GM21526 (cell line): ENCODE measurements at regions not wholly inside any gene's neighbourhood (a gene's known extent, or its start where the extent isn't known, plus 50 kb on each side); places are given as distances from the start of the nearest gene placed in this dataset.
A peak's percentile ranks its signal among the peaks of the same experiment; 100 is the strongest.

Source experiments
- ATAC-seq: cut with Tn5 transposase; IDR thresholded peaks from one replicate; pipeline ENCODE4 v1.9.1; 2021; ENCODE audit warnings: moderate library complexity; ENCODE audit not compliant: unreplicated experiment, low FRiP score

DNA sequence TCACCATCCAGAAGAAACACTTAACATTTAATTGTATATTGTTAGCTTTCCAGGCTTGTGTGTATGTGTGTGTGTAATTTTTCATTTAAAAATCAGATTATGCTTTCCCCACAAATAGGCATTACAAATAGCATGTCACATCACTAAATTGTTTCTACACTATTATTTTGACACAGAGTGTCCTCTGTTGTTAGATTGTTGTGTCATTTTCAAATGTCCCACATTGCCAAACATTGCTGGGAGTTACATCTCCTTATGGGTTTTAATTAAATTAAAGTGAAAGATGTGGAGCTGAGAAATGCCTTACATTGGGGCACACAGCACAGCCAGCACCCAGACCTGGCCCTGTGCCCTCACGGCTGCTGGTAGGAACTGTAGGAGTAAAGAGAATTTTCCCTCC, 295.6 kb downstream of the ZEB1 start:
- no peak for ATAC-seq

DNA sequence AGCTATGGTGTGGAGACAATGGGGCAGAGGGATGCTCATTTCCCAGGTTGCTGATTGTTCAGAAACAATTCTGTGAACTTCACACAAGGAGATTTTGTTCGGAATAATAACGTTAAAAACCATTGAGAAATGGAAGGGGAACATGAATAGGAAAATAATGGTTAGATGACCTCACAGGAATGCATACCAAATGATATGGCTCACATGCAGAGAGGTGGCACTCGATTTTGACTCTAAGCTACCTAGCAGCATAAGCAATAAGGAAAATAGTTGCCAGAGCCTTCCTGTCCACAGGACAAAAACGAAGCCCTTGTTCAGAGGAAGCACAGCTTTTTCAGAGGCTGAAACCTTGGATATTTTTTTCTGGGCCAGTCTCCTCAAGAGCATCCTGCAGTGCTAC, 293.1 kb downstream of the ZEB1 start:
- ATAC-seq: no peak

DNA sequence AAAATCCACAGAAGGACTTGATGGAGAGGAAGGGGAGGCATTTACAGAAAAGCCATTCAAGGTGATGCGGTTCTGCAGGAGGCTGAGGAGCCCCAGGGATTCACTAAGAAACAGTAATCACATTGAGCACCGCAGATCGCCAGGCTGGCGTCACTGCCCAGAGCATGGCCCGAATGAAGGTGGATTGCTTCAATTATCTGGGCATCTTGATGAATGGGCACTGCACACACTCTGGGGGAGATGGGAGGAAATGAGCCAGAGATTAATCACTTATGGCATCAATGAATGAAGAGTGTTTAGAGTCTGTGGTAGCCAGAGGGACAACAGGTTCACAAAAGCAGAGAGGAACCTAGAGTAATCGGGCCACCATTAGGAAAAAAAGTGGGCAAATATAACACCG, 292.1 kb downstream of the ZEB1 start:
- no peak for ATAC-seq

DNA sequence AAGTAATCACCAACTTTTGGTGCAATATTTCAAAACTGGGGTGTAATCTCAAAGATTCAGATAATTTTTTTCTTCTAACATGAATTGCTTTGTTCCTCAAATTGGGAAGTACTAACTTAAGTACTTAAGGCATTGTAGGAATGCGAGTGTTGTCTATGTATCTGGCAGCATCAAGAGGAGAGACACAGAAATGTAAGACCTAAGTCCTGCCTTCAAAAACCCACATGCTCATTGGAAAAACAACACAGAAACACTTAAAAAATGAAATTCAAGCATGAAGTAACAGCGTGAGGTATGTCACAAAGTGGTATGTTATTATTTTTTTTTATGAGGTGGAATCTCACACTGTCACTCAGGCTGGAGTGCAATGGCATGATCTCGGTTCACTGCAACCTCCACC, 288.5 kb downstream of the ZEB1 start:
- ATAC-seq: no peak

DNA sequence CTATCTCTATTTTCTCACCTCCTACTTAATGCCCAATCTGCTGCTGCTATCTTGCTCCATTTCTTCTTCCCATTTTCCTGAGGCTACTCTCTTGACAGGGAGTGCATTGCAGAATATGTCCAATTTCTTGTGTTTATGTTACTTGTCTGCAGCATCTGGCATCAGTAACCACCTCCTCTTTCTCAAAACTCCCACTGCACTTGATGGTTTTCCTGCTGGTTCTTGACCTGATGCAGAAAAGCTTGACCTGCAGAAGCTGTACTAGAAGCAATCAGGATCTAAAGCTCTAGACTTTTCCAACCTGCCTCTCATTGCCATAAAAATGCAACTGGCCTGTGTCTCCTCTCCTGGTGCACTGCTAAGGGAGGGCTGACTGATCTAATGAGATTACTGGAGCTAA, 287.8 kb downstream of the ZEB1 start:
- ATAC-seq: no peak

DNA sequence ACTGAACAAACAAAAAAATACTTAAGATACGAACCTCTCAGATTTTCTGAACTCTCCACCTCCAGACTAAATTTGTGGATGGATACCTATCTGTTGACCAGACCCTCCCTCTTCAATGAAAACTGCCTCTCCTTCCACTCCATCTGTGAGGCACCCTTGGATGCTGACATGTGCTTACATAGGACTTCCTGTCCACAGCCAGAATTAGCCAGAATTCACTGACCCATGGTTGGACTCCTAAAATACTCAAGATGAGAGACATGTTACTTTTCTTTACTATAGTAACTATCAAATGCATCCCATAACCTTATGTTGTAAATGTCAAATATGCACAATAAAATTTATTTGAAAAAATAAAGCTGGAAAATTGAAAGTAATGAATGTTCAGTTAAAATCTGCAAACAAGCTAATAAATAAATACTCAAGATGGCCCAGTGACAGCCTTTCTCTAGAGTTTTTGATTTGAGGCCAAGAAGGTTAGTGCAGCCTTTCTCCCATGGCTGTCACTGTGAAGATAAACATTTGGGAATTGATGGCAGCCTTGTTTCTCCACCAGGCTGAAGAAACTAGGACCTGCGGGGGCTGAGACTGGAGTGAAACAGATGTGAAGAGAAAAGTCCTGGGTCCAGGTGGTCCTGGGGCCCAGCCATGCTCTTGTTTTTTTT, 287.0 kb downstream of the ZEB1 start:
- ATAC-seq: no peak

DNA sequence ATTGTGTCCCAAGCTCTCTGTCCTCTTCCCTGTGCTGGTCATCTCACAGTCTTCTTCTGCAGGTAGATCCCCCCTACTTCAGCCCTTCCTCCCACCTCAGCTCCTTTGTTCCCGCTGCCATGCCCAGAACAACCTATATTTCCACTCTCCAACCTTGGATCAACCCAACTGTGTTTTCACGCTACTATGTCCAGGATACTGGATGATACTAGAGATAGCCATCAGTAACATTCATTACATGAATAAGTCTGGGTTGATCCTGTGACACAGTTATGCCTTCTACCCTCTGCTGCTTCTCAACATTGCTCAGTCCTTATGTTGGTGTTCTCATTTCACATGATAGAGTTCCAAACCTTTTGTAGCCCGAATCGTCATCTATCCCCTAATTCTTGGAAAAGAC, 286.4 kb downstream of the ZEB1 start:
- ATAC-seq: no peak

DNA sequence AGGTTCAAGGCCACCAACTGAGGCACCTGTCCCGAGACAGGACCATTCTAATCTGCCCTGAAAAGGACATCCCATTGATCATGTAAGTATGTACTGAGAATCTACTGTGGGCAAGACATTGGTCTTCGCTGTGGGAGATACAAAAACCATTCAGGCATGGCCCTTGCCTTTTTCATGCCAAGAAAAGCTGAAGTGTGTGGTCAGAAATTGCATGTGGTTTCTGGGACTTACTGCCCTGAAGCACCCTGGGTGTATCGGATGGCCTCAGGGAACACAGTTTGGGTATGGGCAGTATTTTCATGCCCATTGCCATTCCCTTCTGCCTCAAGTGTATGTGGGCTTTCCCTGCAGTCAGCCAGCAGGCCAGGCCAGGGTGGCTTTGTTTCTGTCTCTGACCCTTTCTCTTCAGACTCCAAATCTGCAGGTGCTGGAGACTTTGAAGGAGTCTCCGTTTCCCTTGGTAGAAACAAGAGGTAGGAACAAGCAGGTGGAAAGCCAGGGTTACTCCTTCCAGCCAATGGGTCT, 285.7 kb downstream of the ZEB1 start:
- no peak for ATAC-seq

DNA sequence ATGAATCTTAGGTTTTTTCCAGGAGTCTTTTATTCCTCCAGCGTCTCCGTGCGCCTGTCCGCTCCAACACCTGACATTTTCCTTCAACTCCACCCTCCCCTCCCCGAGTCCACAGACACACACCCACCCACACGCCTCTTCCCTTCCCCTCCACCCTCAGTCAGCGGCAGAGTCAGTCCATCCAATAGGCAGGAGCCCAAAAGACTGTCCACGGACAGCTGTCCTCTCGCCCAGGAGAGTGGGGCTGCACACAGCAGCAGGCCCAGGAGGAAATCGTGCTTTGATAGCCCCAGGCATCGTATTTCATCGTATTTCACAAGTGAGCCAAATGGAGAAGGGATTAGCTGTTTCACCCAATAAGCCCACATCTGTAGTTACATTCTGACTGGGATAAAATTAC, 285.1 kb downstream of the ZEB1 start:
- no peak for ATAC-seq

DNA sequence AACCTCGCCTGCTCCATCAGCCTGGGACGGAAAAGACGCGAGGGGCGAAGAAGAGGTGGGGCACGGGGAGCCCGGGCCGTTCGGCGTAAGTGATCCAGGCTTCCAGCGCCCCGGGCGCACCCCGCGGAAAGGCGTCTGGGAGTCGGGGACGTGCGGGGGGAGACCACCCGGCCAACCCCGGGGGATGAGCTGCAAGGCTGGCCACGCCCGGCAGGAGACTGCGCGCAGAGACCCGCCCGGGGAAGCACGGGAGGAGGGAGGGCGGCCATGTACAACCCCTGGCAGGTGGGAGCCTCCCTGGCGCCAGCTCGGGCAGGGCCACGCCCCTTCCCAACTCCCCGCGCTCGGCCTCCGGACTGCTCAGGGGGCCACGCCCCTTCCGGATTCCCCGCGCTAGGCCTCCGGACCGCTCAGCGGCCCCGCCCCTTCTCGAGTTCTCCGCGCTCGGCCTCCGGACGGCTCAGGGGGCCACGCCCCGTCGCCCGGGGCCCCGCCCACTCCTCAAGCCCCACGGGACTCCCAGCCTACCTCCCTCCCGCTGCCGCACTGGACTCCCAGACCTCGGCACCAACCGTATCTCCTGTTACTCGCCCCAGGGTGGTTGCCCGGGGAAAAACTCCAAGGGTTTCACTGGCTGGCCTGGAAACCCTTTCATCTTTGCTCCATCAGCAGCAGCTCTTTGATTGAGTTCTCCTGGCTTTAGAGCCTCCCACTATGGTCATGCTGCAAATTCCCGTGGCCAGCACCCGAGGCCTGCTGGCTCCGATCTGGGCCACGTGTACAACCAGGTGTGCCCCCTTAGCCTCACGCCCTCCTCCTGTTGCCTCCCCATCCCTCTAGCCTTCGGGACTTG, 284.4 kb downstream of the ZEB1 start:
- ATAC-seq: peak; percentile 99

DNA sequence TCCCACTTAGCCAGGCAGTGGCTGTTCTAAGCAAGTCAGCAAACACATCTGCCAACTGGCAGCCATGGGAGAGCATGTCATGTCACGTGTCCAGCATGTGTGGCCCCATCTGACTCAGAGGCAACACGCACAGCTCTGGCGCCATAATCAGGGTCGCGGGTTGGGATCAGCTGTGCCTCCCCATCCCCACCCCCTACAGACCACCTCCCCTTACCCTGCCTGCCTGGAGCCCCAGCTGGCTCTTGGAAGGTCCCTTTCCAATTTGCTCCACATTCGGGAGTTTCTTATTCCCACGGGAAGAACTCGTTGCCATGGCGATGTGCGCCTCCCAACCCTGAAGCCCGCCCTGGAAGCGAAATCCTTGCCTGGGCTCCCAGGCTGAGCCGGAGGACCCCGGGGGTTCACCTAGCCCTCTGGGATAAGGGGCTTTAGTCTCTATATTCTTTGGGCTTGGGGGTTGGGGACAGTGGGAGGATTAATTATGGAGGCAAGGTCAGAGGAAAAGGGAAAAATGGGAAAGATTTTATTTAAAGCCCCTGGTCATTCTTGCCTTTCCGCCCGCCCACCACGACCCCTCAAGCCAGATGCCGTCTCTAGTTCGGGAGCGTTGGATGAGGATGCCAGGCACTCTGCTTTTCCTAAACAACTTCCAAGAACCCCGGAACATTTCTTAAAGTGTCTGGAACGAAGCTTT, 283.7 kb downstream of the ZEB1 start:
- no peak for ATAC-seq

DNA sequence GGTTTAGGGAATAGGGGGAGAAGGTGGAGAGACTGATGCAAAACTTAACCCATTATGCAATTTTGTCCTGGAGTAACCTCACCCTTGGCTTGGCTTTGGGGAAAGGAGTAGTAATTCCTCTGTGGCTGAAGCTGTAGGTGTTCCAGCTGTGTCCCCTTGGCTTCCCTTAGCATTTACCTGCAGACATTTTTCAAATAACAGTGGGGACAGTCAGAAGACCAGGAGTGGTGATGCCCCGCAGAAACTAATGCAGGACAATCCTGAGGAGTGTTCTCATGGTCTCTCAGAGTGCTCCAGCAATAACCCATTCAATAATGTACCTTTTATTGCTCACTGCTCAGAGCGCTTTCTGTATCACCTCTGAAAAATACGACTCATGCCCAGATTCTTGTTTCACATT, 282.1 kb downstream of the ZEB1 start:
- no peak for ATAC-seq

DNA sequence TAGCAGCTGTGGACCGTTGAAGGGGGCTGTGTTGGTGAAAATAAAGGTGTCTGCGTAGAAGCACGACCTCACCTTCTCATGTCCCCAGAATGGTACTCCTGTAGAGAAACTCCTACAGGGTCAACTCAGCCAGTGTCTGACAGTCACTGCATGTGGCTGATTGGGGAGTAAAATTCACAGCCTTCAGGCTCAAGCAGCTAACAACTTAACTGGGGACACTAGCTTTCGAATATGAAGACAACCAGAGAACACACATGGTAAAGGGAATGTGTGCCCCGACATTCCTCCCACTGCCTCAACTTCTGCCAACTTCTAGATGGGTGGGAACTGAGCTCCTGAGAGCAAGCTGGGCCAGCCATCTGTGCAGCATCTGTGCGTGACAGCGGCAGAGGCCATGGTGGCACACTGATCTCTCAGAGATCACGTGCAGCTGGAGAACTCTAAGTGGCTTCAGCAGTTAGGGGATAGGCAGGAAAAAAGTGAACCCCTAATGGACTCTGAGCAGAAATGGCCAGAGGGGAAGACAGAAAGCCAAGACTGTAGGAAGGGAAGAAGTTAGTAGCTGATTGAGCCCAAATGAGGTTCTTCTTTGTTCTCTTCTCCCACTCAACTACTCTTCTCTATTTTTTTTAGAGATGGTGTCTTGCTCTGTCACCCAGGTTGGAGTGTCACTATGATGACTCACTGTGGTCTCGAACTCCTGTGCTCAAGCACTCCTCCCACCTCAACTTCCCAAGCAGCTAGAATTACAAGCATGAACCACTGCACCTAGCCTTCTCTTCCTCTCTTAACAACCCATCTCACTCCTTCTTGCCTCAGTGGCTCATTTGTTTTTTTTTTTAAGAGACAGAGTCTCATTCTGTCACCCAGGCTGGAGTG, 280.8 kb downstream of the ZEB1 start:
- ATAC-seq: no peak

DNA sequence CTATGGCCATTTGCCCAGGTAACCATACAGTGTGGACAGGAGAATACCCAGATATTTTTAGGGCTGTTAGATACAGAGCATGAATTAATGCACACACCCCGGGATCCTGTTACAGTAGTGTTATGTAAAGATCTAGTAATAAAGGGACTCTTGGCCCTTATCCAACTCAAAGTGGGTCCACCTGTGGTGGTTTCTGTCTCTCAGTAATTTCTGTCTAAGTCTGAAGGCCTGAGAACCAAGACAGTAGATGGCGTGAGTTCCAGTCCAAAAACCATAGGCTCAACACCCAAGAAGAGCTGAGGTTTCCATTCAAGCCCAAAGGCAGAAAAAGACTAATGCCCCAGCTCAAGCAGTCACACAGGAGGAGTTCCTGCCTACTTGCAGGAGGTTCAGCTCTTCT, 277.7 kb downstream of the ZEB1 start:
- ATAC-seq: no peak

DNA sequence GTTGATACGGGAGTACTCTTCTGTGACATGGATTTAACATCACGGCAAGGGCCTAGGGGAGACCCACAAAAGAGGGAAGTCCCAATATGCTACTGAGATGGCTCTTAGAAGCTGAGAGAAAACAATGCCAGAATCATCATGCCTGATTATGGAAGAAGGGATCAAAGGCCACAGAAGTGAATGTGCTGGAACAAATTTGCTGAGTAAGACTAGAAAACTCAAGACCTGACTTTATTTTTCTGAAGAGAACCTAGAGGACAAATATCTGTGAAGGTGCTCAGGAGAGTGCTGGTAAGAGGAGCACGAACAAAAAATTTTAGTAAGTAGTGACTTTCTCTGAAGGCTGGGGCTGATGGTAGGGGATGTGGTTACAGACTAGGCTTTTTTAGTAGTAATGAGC, 277.0 kb downstream of the ZEB1 start:
- no peak for ATAC-seq

DNA sequence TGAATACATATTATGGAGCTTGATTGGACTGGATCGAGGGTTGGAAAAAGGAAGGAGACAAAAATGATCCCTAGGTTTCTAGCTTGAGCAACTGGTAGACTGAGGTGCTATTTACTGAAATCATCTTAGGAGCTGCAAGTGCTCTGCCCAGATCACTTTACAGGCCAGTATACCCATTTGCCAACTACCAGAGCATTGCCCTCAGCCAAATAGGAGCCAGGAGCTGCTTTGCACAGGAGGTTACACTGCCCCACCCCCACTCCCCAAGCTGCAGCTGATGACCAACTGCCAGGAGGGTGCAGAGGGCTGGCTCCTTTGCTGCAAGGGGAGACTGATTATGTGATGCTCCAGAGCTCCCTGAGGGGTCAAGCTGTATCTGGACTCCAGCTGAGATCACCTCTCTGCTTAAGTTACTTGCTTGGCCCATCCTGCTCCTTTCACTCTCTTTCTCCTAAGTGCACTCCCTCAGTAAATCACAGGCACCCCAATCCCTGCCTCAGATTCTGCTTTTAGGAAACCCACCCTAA, 275.4 kb downstream of the ZEB1 start:
- ATAC-seq: no peak

DNA sequence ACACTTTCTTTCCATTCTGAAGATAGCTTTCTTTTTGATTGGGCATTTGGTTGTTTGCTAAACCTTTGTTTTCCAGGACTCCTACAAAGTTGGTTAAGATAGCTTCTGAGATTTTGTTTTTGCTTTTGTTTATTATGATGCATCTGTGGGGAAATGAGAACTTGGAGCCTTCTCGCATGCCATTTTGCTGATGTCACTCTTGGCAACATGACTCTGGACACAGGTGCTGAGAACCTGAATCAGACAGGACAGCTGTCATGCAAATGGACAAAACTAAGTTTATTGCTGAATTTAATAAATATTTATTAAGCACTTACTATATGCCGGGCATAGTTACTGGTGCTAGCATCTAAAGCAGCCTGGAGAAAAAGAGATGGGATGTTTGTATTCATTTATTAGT, 274.1 kb downstream of the ZEB1 start:
- no peak for ATAC-seq

DNA sequence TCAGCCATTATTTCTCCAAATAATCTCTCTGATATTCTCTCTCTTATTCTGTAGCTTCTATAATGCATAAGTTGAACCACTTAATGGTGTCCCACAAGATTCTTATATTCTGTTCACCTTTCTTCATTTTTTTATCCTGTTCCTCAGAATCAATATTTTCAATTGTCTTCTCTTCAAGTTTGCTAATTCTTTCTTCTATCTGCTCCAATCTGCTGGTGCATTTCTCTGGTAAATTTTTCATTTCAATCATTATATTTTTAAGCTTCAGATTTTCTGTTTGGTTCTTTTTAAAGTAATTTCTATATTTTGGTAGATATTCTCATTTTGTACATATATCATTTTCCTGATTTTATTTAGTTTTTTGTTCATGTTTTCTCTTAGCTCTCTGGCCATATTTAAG, 272.6 kb downstream of the ZEB1 start:
- ATAC-seq: no peak

DNA sequence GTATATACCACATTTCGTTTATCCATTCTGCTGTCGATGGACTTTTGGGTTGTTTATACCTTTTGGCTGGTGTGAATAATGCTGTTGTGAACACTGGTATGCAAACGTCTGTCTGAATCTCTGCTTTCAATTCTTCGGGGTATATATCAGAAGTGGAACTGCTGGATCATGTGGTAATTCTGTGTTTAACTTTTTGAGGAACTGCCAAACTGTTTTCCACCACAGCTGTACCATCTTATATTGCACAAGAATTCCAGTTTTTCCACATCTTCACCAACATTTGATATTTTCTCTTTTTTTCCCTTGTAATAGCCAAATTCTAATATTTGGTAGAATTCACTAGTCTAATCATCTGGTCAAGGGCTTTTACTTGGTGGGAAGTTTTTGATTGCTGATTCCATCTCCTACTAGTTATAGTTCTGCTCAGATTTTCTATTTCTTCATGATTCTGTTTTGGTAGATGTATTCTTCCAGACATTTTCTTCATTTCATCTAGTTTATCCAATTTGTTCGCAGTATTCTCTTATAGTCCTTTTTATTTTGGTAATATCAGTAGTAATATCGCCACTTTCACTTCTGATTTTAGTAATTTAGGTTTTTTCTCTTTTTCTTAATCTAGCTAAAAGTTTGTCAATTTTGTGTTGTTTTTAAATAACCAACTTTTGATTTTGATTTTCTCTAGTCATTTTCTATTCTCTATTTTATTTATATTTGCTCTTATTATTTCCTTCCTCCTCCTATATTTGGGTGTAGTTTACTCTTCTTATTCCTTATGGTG, 271.2 kb downstream of the ZEB1 start:
- no peak for ATAC-seq
